ENCODE measurements at regions not wholly inside any gene's neighbourhood (a gene's known extent, or its start where the extent isn't known, plus 50 kb on each side); places are given as distances from the start of the nearest gene placed in this dataset.

- intact Hi-C loops (cut with DNase I): no loop called here
- 86 to 87% methylated on average over 6 of the region's 6 CpGs for WGBS, 2 donors
- DNase-seq: peak in 1 of 2 donors; percentile 17
Measured at GRCh38 chr14:89504602-89505313, 87.7 kb upstream of the FOXN3 start.

DNA sequence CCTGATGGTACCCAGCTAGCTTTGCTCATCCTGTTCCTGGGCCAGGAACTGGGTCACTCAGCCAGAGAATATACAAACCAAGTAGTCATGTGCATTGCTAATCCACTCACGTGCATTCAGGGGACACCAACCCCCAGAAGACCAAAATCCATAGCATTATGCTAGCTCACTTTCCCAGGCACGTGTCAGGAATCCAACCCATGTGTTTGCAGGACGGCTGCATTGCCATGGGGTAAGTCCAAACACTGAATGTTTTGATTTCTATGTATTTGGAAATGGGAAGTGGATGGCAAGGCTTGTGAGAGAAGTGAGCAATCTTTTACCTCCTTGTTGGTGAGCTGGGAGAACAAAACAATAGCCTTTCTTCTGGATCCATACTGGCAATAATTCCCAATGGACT is 87.1 kb upstream of the FOXN3 start:
- Histone ChIP-seq H3K4me3 (no peak overlapping the region), H3K36me3 (peaks cover 0 to 10% (median 0%) of the 10 kb centered on the region in 9 donors), H3K27me3 (no peaks in the 10 kb centered on the region), H3K9me3 (no peaks in the 10 kb centered on the region), H3K4me1 (peaks cover 3 to 36% (median 22%) of the 10 kb centered on the region in 9 donors), H3K27ac (peak overlapping the region in 1 of 10 donors; percentile 65)
- intact Hi-C loops (cut with DNase I): no loop called here
- WGBS, 2 donors: 63 to 68% methylated on average over 3 of the region's 3 CpGs
- no peak for ATAC-seq
- DNase-seq: no peak
- TF ChIP-seq, protein P1, sequence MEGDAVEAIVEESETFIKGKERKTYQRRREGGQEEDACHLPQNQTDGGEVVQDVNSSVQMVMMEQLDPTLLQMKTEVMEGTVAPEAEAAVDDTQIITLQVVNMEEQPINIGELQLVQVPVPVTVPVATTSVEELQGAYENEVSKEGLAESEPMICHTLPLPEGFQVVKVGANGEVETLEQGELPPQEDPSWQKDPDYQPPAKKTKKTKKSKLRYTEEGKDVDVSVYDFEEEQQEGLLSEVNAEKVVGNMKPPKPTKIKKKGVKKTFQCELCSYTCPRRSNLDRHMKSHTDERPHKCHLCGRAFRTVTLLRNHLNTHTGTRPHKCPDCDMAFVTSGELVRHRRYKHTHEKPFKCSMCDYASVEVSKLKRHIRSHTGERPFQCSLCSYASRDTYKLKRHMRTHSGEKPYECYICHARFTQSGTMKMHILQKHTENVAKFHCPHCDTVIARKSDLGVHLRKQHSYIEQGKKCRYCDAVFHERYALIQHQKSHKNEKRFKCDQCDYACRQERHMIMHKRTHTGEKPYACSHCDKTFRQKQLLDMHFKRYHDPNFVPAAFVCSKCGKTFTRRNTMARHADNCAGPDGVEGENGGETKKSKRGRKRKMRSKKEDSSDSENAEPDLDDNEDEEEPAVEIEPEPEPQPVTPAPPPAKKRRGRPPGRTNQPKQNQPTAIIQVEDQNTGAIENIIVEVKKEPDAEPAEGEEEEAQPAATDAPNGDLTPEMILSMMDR (IDR thresholded peaks at IDR 0.05): no peak

More at GRCh38 chr14:89504602-89505313, 87.7 kb upstream of the FOXN3 start:
- peaks cover 3 to 36% (median 22%) of the 10 kb centered on the region in 9 donors for H3K4me1 ChIP-seq
- TF ChIP-seq, protein P1 (IDR thresholded peaks at IDR 0.05): no peak
- peak overlapping the region in 1 of 10 donors; percentile 65 for H3K27ac ChIP-seq
- H3K36me3 ChIP-seq: peaks cover 0 to 10% (median 0%) of the 10 kb centered on the region in 9 donors
- ATAC-seq: peak in 5 of 8 donors; percentile 31 to 76 (median 53)
- H3K4me3 ChIP-seq: no peak overlapping the region
- no peaks in the 10 kb centered on the region for H3K27me3 ChIP-seq
- no peaks in the 10 kb centered on the region for H3K9me3 ChIP-seq

GRCh38 chr14:89503431-89503996 is 86.5 kb upstream of the FOXN3 start:
- 73 to 75% methylated on average over 10 of the region's 10 CpGs for WGBS, 2 donors
- Histone ChIP-seq H3K9me3 (no peaks in the 10 kb centered on the region), H3K36me3 (peaks cover 0 to 10% (median 0%) of the 10 kb centered on the region in 9 donors), H3K4me3 (no peak overlapping the region), H3K27me3 (no peaks in the 10 kb centered on the region), H3K27ac (peak overlapping the region in 1 of 10 donors; percentile 65), H3K4me1 (peaks cover 3 to 39% (median 22%) of the 10 kb centered on the region in 9 donors)
- intact Hi-C loops (cut with DNase I): no loop called here
- no peak for DNase-seq
- peak in 3 of 8 donors; percentile 25 to 37 (median 35) for ATAC-seq
- TF ChIP-seq, protein P1 (IDR thresholded peaks at IDR 0.05): no peak

DNA sequence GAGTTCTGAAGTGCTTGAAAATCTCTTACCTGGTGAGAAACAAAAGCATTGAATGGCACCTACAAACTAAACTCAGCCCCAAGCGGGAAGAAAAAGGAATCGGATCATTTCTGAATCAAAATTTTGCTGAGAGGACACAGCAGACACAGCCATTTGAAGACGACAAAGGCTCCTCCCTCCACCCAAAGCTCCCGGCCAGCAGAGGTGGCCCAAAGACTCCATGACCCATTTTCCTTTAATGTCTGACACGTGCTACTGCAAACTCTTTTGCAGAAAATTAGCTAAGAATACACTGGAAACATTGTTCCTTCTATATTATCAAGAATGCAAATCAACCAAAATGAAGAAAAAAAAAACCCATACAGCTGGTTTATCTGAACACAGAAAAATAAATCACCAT is 85.9 kb upstream of the FOXN3 start:
- H3K27me3 ChIP-seq: no peaks in the 10 kb centered on the region
- H3K4me1 ChIP-seq: peaks cover 3 to 37% (median 22%) of the 10 kb centered on the region in 9 donors
- H3K27ac ChIP-seq: no peak overlapping the region
- H3K9me3 ChIP-seq: no peaks in the 10 kb centered on the region
- DNase-seq (no peak), ATAC-seq (peak in 1 of 8 donors; percentile 29)
- TF ChIP-seq, protein P1 (IDR thresholded peaks at IDR 0.05): no peak
- intact Hi-C loops (cut with DNase I): no loop called here
- H3K36me3 ChIP-seq: peaks cover 0 to 10% (median 0%) of the 10 kb centered on the region in 9 donors
- 47 to 59% methylated on average over 5 of the region's 5 CpGs for WGBS, 2 donors
- H3K4me3 ChIP-seq: no peak overlapping the region
